A673 (cell line): ENCODE measurements at regions not wholly inside any gene's neighbourhood (a gene's known extent, or its start where the extent isn't known, plus 50 kb on each side); places are given as distances from the start of the nearest gene placed in this dataset.

Source experiments
- BruUV-seq: library from RNA; stranded (reverse); fragments of 400-500 nt; replicated peaks from 2 replicates; lab custom pipeline; 2021; lab: Mats Ljungman, UMichigan
- CTCF ChIA-PET: fragments of 300-600 bp; sonication (Branson Sonifier 250); formaldehyde crosslinking; loops from one replicate; lab custom pipeline; 2022; ENCODE audit warnings: antibody characterized with exemption; lab: Charles Lee
- POLR2A ChIA-PET: fragments of 300-600 bp; sonication (Branson Sonifier 250); formaldehyde crosslinking; loops from one replicate; lab custom pipeline; 2022; ENCODE audit warnings: antibody characterized with exemption; ENCODE audit not compliant: low non-redundant PET; lab: Charles Lee
- DNase-seq: peaks from one replicate; pipeline ENCODE4 v3.0.0-alpha.2; 2015; ENCODE audit warnings: low spot score
- H3K27ac ChIP-seq: fragments of 200-600 bp; sonication (generic); 2 replicates; pipeline ENCODE4 v1.5.1; 2016; ENCODE audit warnings: mixed run types, low read depth, mild to moderate bottlenecking, mixed read lengths, antibody characterized with exemption, low read length; ENCODE audit not compliant: poor library complexity, severe bottlenecking
- H3K27me3 ChIP-seq: fragments of 200-600 bp; sonication (generic); replicated peaks from 2 replicates; pipeline ENCODE4 v1.6.1; 2017; ENCODE audit warnings: mixed run types, low read depth, mild to moderate bottlenecking, mixed read lengths, antibody characterized with exemption, low read length; ENCODE audit not compliant: insufficient read depth, poor library complexity
- H3K36me3 ChIP-seq: fragments of 200-600 bp; sonication (generic); 2 replicates; pipeline ENCODE4 v1.6.1; 2016; ENCODE audit warnings: mixed run types, mild to moderate bottlenecking, mixed read lengths, antibody characterized with exemption, low read length; ENCODE audit not compliant: insufficient read depth, poor library complexity, severe bottlenecking
- H3K4me1 ChIP-seq: fragments of 200-600 bp; sonication (generic); 2 replicates; pipeline ENCODE4 v1.6.1; 2017; ENCODE audit warnings: mixed run types, mild to moderate bottlenecking, mixed read lengths, antibody characterized with exemption, low read length; ENCODE audit not compliant: insufficient read depth, poor library complexity, severe bottlenecking
- H3K4me3 ChIP-seq: fragments of 200-600 bp; sonication (generic); 2 replicates; pipeline ENCODE4 v1.5.1; 2016; ENCODE audit warnings: low read depth, mixed run types, mild to moderate bottlenecking, mixed read lengths, low read length; ENCODE audit not compliant: poor library complexity, severe bottlenecking
- H3K9me3 ChIP-seq: fragments of 200-600 bp; sonication (generic); 2 replicates; pipeline ENCODE4 v1.6.1; 2016; ENCODE audit warnings: mixed run types, low read depth, mild to moderate bottlenecking, mixed read lengths, antibody characterized with exemption, low read length; ENCODE audit not compliant: poor library complexity, severe bottlenecking
- CTCF ChIP-seq: fragments of 300-800, 200-600 bp; sonication (generic); conservative IDR thresholded peaks from 2 replicates; pipeline ENCODE4 v1.5.1; 2017; ENCODE audit warnings: low read depth, mild to moderate bottlenecking, antibody characterized with exemption, low read length, moderate library complexity, mixed read lengths
- EZH2 ChIP-seq: fragments of 200-600 bp; sonication (generic); IDR thresholded peaks from 2 replicates; pipeline ENCODE4 v1.6.1; 2017; ENCODE audit warnings: borderline replicate concordance, low read depth, mild to moderate bottlenecking, mixed read lengths, antibody characterized with exemption, low read length; ENCODE audit not compliant: poor library complexity, severe bottlenecking
- intact Hi-C: fragments of 100-400 bp; cut with micrococcal nuclease; formaldehyde crosslinking; loops from one replicate; pipeline ENCODE4 v1.10.0; 2022; ENCODE audit not compliant: unreplicated experiment

GRCh38 chr13:21901811-21902708 is 231.2 kb downstream of the FGF9 start:
- H3K9me3 ChIP-seq = no peaks in the 10 kb centered on the region
- H3K27me3 ChIP-seq = no peaks in the 10 kb centered on the region
- H3K4me1 ChIP-seq = no peaks in the 10 kb centered on the region
- CTCF ChIA-PET = no interaction called here
- H3K36me3 ChIP-seq = no peaks in the 10 kb centered on the region
- no peak overlapping the region for H3K4me3 ChIP-seq
- no peak for TF ChIP-seq EZH2
- no peak for TF ChIP-seq CTCF
- no TSS peak for BruUV-seq
- DNase-seq = no peak
- intact Hi-C loops = no loop called here
- H3K27ac ChIP-seq = no peak overlapping the region
- POLR2A ChIA-PET = no interaction called here

- no peaks in the 10 kb centered on the region for H3K4me1 ChIP-seq
- no peak overlapping the region for H3K4me3 ChIP-seq
- H3K27me3 ChIP-seq = no peaks in the 10 kb centered on the region
- no TSS peak for BruUV-seq
- intact Hi-C loops = no loop called here
- H3K9me3 ChIP-seq = no peaks in the 10 kb centered on the region
- no peak for TF ChIP-seq EZH2
- TF ChIP-seq CTCF = no peak
- no peak for DNase-seq
- no peak overlapping the region for H3K27ac ChIP-seq
- no peaks in the 10 kb centered on the region for H3K36me3 ChIP-seq
- POLR2A ChIA-PET = no interaction called here
- CTCF ChIA-PET = no interaction called here
Measured at GRCh38 chr13:21902709-21903098, 231.8 kb downstream of the FGF9 start.

GRCh38 chr13:21905486-21905885 is 234.6 kb downstream of the FGF9 start:
- no TSS peak for BruUV-seq
- TF ChIP-seq CTCF = no peak
- no peak for TF ChIP-seq EZH2
- CTCF ChIA-PET = no interaction called here
- no peaks in the 10 kb centered on the region for H3K36me3 ChIP-seq
- no peak overlapping the region for H3K27ac ChIP-seq
- H3K4me1 ChIP-seq = no peaks in the 10 kb centered on the region
- intact Hi-C loops = no loop called here
- H3K27me3 ChIP-seq = no peaks in the 10 kb centered on the region
- no peak overlapping the region for H3K4me3 ChIP-seq
- no peak for DNase-seq
- POLR2A ChIA-PET = no interaction called here
- H3K9me3 ChIP-seq = no peaks in the 10 kb centered on the region
